ENCODE measurements at regions not wholly inside any gene's neighbourhood (a gene's known extent, or its start where the extent isn't known, plus 50 kb on each side); places are given as distances from the start of the nearest gene placed in this dataset.

DNA sequence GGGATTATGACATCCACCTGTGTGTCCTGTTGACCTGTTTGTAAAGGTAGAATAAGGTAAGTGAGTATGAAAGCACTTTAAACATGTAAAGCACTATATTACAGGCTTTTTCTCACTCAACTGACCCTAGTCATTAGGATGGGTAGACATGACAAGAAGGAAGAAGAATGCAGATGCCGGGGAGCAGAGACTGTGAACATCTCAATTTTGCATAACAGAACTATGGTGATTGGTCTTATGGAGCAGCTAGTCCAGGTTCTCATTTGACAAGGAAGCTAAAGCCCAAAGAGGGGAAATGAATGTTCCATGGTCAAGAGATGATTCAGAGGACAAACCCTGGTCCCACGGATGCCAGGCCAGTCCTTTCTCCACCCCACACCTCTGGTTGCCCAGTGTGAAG lies 200.1 kb upstream of the BCL6 start:
- no peak for ATAC-seq (ENCODE audit: insufficient read depth, low FRiP score)
- H3K36me3 ChIP-seq (ENCODE audit: control insufficient read depth in 4 of 4, insufficient read depth in 4 of 4, low read length in 4 of 4) = no peaks in the 10 kb centered on the region
- peaks cover 0 to 3% (median 0%) of the 10 kb centered on the region in 4 donors for H3K9me3 ChIP-seq (ENCODE audit: control insufficient read depth in 4 of 4, insufficient read depth in 3 of 4, low read length in 3 of 4)
- no peak overlapping the region for H3K4me3 ChIP-seq
- TF ChIP-seq, protein P1, sequence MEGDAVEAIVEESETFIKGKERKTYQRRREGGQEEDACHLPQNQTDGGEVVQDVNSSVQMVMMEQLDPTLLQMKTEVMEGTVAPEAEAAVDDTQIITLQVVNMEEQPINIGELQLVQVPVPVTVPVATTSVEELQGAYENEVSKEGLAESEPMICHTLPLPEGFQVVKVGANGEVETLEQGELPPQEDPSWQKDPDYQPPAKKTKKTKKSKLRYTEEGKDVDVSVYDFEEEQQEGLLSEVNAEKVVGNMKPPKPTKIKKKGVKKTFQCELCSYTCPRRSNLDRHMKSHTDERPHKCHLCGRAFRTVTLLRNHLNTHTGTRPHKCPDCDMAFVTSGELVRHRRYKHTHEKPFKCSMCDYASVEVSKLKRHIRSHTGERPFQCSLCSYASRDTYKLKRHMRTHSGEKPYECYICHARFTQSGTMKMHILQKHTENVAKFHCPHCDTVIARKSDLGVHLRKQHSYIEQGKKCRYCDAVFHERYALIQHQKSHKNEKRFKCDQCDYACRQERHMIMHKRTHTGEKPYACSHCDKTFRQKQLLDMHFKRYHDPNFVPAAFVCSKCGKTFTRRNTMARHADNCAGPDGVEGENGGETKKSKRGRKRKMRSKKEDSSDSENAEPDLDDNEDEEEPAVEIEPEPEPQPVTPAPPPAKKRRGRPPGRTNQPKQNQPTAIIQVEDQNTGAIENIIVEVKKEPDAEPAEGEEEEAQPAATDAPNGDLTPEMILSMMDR (IDR thresholded peaks at IDR 0.05; ENCODE audit: control extremely low read depth, extremely low read depth) = no peak
- no peak for DNase-seq
- no peaks in the 10 kb centered on the region for H3K27me3 ChIP-seq (ENCODE audit: control insufficient read depth in 3 of 3, insufficient read depth in 3 of 3, low read length in 2 of 3)
- WGBS, 2 donors = 75 to 83% methylated on average over 2 of the region's 2 CpGs
- H3K4me1 ChIP-seq (ENCODE audit: control insufficient read depth in 5 of 5, insufficient read depth in 5 of 5, low read length in 5 of 5) = peaks cover 0 to 3% (median 0%) of the 10 kb centered on the region in 5 donors
- no peak overlapping the region for H3K9ac ChIP-seq (ENCODE audit: insufficient read depth in 1 of 2, low read length in 2 of 2)
- no peak overlapping the region for H3K27ac ChIP-seq (ENCODE audit: low read depth in 1 of 2, low read length in 1 of 2)

DNA sequence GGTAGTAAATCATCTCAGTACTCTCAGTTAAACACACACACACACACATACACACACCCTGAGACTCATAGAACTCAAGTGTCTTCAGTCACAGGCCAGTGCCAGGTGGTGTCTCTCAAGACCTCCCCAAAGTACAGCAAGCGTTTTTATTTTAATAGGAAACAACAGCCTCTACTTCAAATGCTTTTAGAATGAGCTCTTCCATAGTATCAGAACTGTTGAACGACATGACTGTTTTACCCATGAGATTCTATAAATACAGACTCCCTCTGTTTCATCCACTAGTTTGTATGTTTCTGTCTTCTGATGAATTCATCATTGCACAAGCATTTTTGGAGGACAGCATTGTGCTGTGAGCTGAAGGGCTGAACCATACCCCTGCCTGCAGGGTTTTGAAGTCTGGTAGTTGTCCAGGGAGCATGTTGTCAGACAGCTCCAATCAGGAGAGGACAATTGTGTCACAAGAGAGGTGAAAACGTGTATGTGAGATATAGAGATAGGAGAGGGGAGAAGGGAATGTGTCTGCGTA lies 201.0 kb upstream of the BCL6 start:
- Histone ChIP-seq H3K27ac (ENCODE audit: low read depth in 1 of 2, low read length in 1 of 2) (peak overlapping the region in 1 of 2 donors; percentile 82), H3K9me3 (ENCODE audit: control insufficient read depth in 4 of 4, insufficient read depth in 3 of 4, low read length in 3 of 4) (peaks cover 0 to 4% (median 0%) of the 10 kb centered on the region in 4 donors), H3K27me3 (ENCODE audit: control insufficient read depth in 3 of 3, insufficient read depth in 3 of 3, low read length in 2 of 3) (no peaks in the 10 kb centered on the region), H3K9ac (ENCODE audit: insufficient read depth in 1 of 2, low read length in 2 of 2) (no peak overlapping the region), H3K4me3 (no peak overlapping the region), H3K36me3 (ENCODE audit: control insufficient read depth in 4 of 4, insufficient read depth in 4 of 4, low read length in 4 of 4) (no peaks in the 10 kb centered on the region), H3K4me1 (ENCODE audit: control insufficient read depth in 5 of 5, insufficient read depth in 5 of 5, low read length in 5 of 5) (peaks cover 0 to 9% (median 0%) of the 10 kb centered on the region in 5 donors)
- DNase-seq (peak in 1 of 3 donors; percentile 7), ATAC-seq (ENCODE audit: insufficient read depth, low FRiP score) (no peak)
- 66 to 80% methylated on average over 4 of the region's 4 CpGs for WGBS, 2 donors
- TF ChIP-seq, protein P1 (IDR thresholded peaks at IDR 0.05; ENCODE audit: control extremely low read depth, extremely low read depth) = no peak

DNA sequence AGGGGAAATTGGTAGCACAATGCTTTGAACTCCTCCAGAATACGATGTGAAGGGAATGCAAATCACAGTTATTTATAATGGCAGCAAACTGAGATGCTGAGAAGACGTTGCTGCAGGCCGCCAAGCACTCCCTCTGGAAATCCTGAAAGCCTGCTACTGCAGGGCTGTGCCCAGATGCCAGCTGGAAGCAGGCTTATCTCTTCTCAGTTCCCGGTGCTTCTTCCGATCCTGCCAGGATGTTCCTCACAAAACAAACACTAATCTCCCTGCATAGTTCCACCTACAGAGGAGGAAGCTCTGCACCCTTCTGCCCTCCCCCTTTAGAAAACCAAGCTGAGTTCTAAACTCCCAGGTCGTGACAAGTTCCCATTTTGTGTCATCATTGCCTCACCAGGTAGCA lies 201.7 kb upstream of the BCL6 start:
- no peak overlapping the region for H3K9ac ChIP-seq (ENCODE audit: insufficient read depth in 1 of 2, low read length in 2 of 2)
- WGBS, 2 donors = 55 to 58% methylated on average over 6 of the region's 6 CpGs
- peaks cover 0 to 13% (median 0%) of the 10 kb centered on the region in 5 donors for H3K4me1 ChIP-seq (ENCODE audit: control insufficient read depth in 5 of 5, insufficient read depth in 5 of 5, low read length in 5 of 5)
- ATAC-seq (ENCODE audit: insufficient read depth, low FRiP score) (no peak), DNase-seq (no peak)
- TF ChIP-seq, protein P1 (IDR thresholded peaks at IDR 0.05; ENCODE audit: control extremely low read depth, extremely low read depth) = no peak
- H3K9me3 ChIP-seq (ENCODE audit: control insufficient read depth in 4 of 4, insufficient read depth in 3 of 4, low read length in 3 of 4) = peaks cover 0 to 4% (median 0%) of the 10 kb centered on the region in 4 donors
- H3K27me3 ChIP-seq (ENCODE audit: control insufficient read depth in 3 of 3, insufficient read depth in 3 of 3, low read length in 2 of 3) = no peaks in the 10 kb centered on the region
- no peaks in the 10 kb centered on the region for H3K36me3 ChIP-seq (ENCODE audit: control insufficient read depth in 4 of 4, insufficient read depth in 4 of 4, low read length in 4 of 4)
- H3K4me3 ChIP-seq = no peak overlapping the region
- peak overlapping the region in 1 of 2 donors; percentile 82 for H3K27ac ChIP-seq (ENCODE audit: low read depth in 1 of 2, low read length in 1 of 2)

All from lung (tissue), 11 donors.